HG03280 (cell line): ENCODE measurements at regions not wholly inside any gene's neighbourhood (a gene's known extent, or its start where the extent isn't known, plus 50 kb on each side); places are given as distances from the start of the nearest gene placed in this dataset.

Experiments used
- ATAC-seq: cut with Tn5 transposase; IDR thresholded peaks from one replicate; pipeline ENCODE4 v1.9.1; 2021; ENCODE audit warnings: mild to moderate bottlenecking, moderate library complexity; ENCODE audit not compliant: unreplicated experiment

GRCh38 chr13:38602266-38602665 is 84.6 kb upstream of the FREM2 start:
- ATAC-seq, result no peak

- no peak for ATAC-seq
Measured at GRCh38 chr13:38606699-38607535, 80.0 kb upstream of the FREM2 start.

- ATAC-seq, result no peak
Measured at GRCh38 chr13:38617936-38618335, 68.9 kb upstream of the FREM2 start.

GRCh38 chr13:38618336-38618735 is 68.5 kb upstream of the FREM2 start:
- no peak for ATAC-seq

- ATAC-seq, result no peak
Measured at GRCh38 chr13:38618881-38619280, 68.0 kb upstream of the FREM2 start.

GRCh38 chr13:38620876-38621275 is 66.0 kb upstream of the FREM2 start:
- no peak for ATAC-seq

GRCh38 chr13:38624822-38625221 is 62.1 kb upstream of the FREM2 start:
- ATAC-seq, result no peak

GRCh38 chr13:38628554-38628953 is 58.3 kb upstream of the FREM2 start:
- ATAC-seq, result no peak

GRCh38 chr13:38630780-38631179 is 56.1 kb upstream of the FREM2 start:
- no peak for ATAC-seq

- ATAC-seq, result no peak
Measured at GRCh38 chr13:38635030-38635429, 51.8 kb upstream of the FREM2 start.

GRCh38 chr13:38636073-38636472 is 50.8 kb upstream of the FREM2 start:
- no peak for ATAC-seq

GRCh38 chr13:38636761-38637160 is 50.1 kb upstream of the FREM2 start:
- no peak for ATAC-seq
